ENCODE measurements at regions not wholly inside any gene's neighbourhood (a gene's known extent, or its start where the extent isn't known, plus 50 kb on each side); places are given as distances from the start of the nearest gene placed in this dataset.

DNA sequence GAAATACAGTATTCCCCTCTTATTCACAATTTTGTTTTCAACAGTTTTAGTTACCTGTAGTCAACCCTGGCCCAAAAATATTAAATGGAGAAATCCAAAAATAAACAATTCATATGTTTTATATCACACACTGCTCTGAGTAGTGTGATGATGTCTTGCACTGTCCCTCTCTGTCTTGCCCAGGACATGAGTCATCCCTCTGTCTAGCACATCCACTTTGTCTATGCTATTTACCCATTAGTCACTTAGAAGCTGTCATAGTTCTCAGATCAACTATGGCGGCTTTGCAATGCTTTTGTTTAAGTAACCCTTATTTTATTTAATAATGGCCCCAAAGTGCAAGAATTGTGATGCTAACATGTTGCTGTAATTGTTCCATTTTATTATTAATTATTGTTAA is 380.6 kb upstream of the REG3G start:
- DNase-seq (no peak), ATAC-seq (ENCODE audit: insufficient read depth, low read depth) (no peak)
- Histone ChIP-seq H3K79me2 (ENCODE audit: insufficient read depth, low read length) (no peaks in the 10 kb centered on the region), H3K9ac (ENCODE audit: low read depth, low read length) (no peak overlapping the region), H3K4me1 (ENCODE audit: insufficient read depth, low read length) (no peaks in the 10 kb centered on the region), H3K4me3 (ENCODE audit: low read depth in 1 of 2, low read length in 2 of 2) (no peak overlapping the region), H4K20me1 (ENCODE audit: insufficient read depth, low read length) (no peaks in the 10 kb centered on the region), H3K27ac (ENCODE audit: low read length) (no peak overlapping the region), H3K4me2 (ENCODE audit: insufficient read depth, low read length) (no peak overlapping the region), H2AFZ (ENCODE audit: low read depth, low read length) (no peak overlapping the region), H3K36me3 (ENCODE audit: insufficient read depth, low read length) (no peaks in the 10 kb centered on the region), H3K9me3 (ENCODE audit: insufficient read depth, low read length, severe bottlenecking) (no peaks in the 10 kb centered on the region), H3K27me3 (ENCODE audit: insufficient read depth, low read length, poor library complexity) (no peaks in the 10 kb centered on the region)
- TF ChIP-seq, protein P1, sequence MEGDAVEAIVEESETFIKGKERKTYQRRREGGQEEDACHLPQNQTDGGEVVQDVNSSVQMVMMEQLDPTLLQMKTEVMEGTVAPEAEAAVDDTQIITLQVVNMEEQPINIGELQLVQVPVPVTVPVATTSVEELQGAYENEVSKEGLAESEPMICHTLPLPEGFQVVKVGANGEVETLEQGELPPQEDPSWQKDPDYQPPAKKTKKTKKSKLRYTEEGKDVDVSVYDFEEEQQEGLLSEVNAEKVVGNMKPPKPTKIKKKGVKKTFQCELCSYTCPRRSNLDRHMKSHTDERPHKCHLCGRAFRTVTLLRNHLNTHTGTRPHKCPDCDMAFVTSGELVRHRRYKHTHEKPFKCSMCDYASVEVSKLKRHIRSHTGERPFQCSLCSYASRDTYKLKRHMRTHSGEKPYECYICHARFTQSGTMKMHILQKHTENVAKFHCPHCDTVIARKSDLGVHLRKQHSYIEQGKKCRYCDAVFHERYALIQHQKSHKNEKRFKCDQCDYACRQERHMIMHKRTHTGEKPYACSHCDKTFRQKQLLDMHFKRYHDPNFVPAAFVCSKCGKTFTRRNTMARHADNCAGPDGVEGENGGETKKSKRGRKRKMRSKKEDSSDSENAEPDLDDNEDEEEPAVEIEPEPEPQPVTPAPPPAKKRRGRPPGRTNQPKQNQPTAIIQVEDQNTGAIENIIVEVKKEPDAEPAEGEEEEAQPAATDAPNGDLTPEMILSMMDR (IDR thresholded peaks at IDR 0.05; ENCODE audit: borderline replicate concordance, extremely low read depth, low read length, poor library complexity, severe bottlenecking), result no peak
- no peak for TF ChIP-seq EZH2 (IDR thresholded peaks at IDR 0.05; ENCODE audit: borderline replicate concordance, low read depth, low read length, severe bottlenecking)

GRCh38 chr2:78646533-78647364 is 378.8 kb upstream of the REG3G start:
- no peaks in the 10 kb centered on the region for H3K27me3 ChIP-seq (ENCODE audit: insufficient read depth, low read length, poor library complexity)
- no peak overlapping the region for H3K9ac ChIP-seq (ENCODE audit: low read depth, low read length)
- no peaks in the 10 kb centered on the region for H3K79me2 ChIP-seq (ENCODE audit: insufficient read depth, low read length)
- DNase-seq (no peak), ATAC-seq (ENCODE audit: insufficient read depth, low read depth) (no peak)
- TF ChIP-seq EZH2 (IDR thresholded peaks at IDR 0.05; ENCODE audit: borderline replicate concordance, low read depth, low read length, severe bottlenecking), result no peak
- TF ChIP-seq, protein P1 (IDR thresholded peaks at IDR 0.05; ENCODE audit: borderline replicate concordance, extremely low read depth, low read length, poor library complexity, severe bottlenecking), result no peak
- H2AFZ ChIP-seq (ENCODE audit: low read depth, low read length), result no peak overlapping the region
- H3K9me3 ChIP-seq (ENCODE audit: insufficient read depth, low read length, severe bottlenecking), result no peaks in the 10 kb centered on the region
- no peaks in the 10 kb centered on the region for H3K36me3 ChIP-seq (ENCODE audit: insufficient read depth, low read length)
- no peak overlapping the region for H3K4me2 ChIP-seq (ENCODE audit: insufficient read depth, low read length)
- H3K4me1 ChIP-seq (ENCODE audit: insufficient read depth, low read length), result no peaks in the 10 kb centered on the region
- no peaks in the 10 kb centered on the region for H4K20me1 ChIP-seq (ENCODE audit: insufficient read depth, low read length)
- H3K27ac ChIP-seq (ENCODE audit: low read length), result no peak overlapping the region
- no peak overlapping the region for H3K4me3 ChIP-seq (ENCODE audit: low read depth in 1 of 2, low read length in 2 of 2)

DNA sequence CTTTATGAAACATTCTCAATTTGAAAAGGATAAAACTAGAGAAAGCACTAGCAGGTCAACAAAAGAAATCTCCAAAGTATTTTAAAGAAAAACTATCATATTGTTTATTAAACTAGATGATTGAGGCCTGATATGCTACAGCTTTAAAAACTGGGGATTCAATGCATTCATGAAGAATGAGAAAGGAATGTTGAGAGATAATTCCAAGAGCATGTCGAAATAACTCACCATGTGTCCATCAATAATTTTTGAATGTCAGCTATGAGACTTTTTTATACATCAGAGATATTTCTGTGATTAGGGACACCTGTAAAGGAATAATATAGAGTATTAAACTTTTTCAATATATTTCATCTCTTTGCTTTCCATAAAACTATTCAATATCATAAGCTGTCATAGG is 376.9 kb upstream of the REG3G start:
- no peak overlapping the region for H3K4me3 ChIP-seq (ENCODE audit: low read depth in 1 of 2, low read length in 2 of 2)
- H3K27ac ChIP-seq (ENCODE audit: low read length), result no peak overlapping the region
- H3K9me3 ChIP-seq (ENCODE audit: insufficient read depth, low read length, severe bottlenecking), result no peaks in the 10 kb centered on the region
- no peaks in the 10 kb centered on the region for H3K36me3 ChIP-seq (ENCODE audit: insufficient read depth, low read length)
- no peaks in the 10 kb centered on the region for H4K20me1 ChIP-seq (ENCODE audit: insufficient read depth, low read length)
- no peak overlapping the region for H3K4me2 ChIP-seq (ENCODE audit: insufficient read depth, low read length)
- TF ChIP-seq EZH2 (IDR thresholded peaks at IDR 0.05; ENCODE audit: borderline replicate concordance, low read depth, low read length, severe bottlenecking), result no peak
- TF ChIP-seq, protein P1 (IDR thresholded peaks at IDR 0.05; ENCODE audit: borderline replicate concordance, extremely low read depth, low read length, poor library complexity, severe bottlenecking), result no peak
- H3K79me2 ChIP-seq (ENCODE audit: insufficient read depth, low read length), result no peaks in the 10 kb centered on the region
- no peaks in the 10 kb centered on the region for H3K4me1 ChIP-seq (ENCODE audit: insufficient read depth, low read length)
- no peak for DNase-seq
- ATAC-seq (ENCODE audit: insufficient read depth, low read depth), result no peak
- no peak overlapping the region for H2AFZ ChIP-seq (ENCODE audit: low read depth, low read length)
- H3K9ac ChIP-seq (ENCODE audit: low read depth, low read length), result no peak overlapping the region
- no peaks in the 10 kb centered on the region for H3K27me3 ChIP-seq (ENCODE audit: insufficient read depth, low read length, poor library complexity)

Data from DND-41 (cell line).